ENCODE measurements at regions not wholly inside any gene's neighbourhood (a gene's known extent, or its start where the extent isn't known, plus 50 kb on each side); places are given as distances from the start of the nearest gene placed in this dataset.

DNA sequence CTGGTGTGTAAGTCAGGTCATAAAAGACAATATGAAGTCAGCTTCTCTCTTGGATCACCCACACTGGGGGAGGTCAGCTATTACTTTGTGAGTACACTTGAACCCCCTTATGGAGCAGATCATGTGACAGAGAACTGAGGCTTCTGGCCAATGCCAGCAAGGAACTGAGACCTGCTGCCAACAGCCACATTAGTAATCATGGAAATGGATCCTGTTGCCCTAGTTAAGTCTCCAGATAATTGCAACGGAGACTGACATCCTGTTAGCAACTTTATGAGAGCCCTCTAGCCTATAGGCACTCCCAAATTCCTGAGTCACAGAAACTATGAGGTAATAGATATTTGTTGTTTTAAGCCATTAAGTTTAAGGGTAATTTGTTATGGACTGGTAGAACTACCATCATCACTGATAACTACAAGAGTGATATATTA, 110.4 kb upstream of the GMNC start:
- Histone ChIP-seq H2AK5ac (ENCODE audit: low read length, severe bottlenecking) (no peak overlapping the region), H3K79me1 (replicated peaks; ENCODE audit: low read length, poor library complexity, severe bottlenecking) (no peaks in the 10 kb centered on the region), H3K14ac (ENCODE audit: low read length in 2 of 2) (peak overlapping the region in 1 of 2 experiments; percentile 60), H3K4me2 (ENCODE audit: low read length, poor library complexity, severe bottlenecking) (no peak overlapping the region), H3K4me3 (ENCODE audit: insufficient read depth in 1 of 2, low read depth in 1 of 2, low read length in 2 of 2) (no peak overlapping the region), H2BK5ac (ENCODE audit: low read depth, low read length, poor library complexity, severe bottlenecking) (no peak overlapping the region), H3K4me1 (ENCODE audit: control insufficient read depth, insufficient read depth, low read depth, low read length) (no peaks in the 10 kb centered on the region), H3K4ac (ENCODE audit: low read depth in 1 of 2, low read length in 2 of 2) (no peak overlapping the region), H2BK12ac (ENCODE audit: low read length in 2 of 2) (no peak overlapping the region), H3K18ac (ENCODE audit: low read depth in 1 of 2, low read length in 2 of 2) (no peak overlapping the region), H3K9ac (ENCODE audit: low read length) (no peak overlapping the region), H2BK120ac (ENCODE audit: low read depth, low read length) (no peak overlapping the region), H4K8ac (ENCODE audit: low read length) (no peak overlapping the region), H3K23ac (ENCODE audit: low read length in 2 of 2) (no peak overlapping the region), H3K27ac (ENCODE audit: low read length, poor library complexity, severe bottlenecking) (no peak overlapping the region), H3K36me3 (ENCODE audit: control insufficient read depth in 1 of 2, insufficient read depth in 2 of 2, low read depth in 1 of 2, low read length in 2 of 2) (no peaks in the 10 kb centered on the region), H2AFZ (ENCODE audit: low read depth, low read length) (no peak overlapping the region), H3K9me3 (ENCODE audit: control insufficient read depth, low read length) (no peaks in the 10 kb centered on the region), H4K91ac (ENCODE audit: low read length) (no peak overlapping the region), H3K27me3 (ENCODE audit: control insufficient read depth in 1 of 2, insufficient read depth in 1 of 2, low read length in 2 of 2) (no peaks in the 10 kb centered on the region), H2BK15ac (ENCODE audit: low read depth, poor library complexity, severe bottlenecking) (no peak overlapping the region)
- peak; percentile 4 for DNase-seq
- no CpG with 5 or more reads among the region's 1 CpG for WGBS

- Histone ChIP-seq H3K4me3 (ENCODE audit: insufficient read depth in 1 of 2, low read depth in 1 of 2, low read length in 2 of 2) (no peak overlapping the region), H3K18ac (ENCODE audit: low read depth in 1 of 2, low read length in 2 of 2) (no peak overlapping the region), H2AFZ (ENCODE audit: low read depth, low read length) (no peak overlapping the region), H3K79me1 (replicated peaks; ENCODE audit: low read length, poor library complexity, severe bottlenecking) (no peaks in the 10 kb centered on the region), H2BK15ac (ENCODE audit: low read depth, poor library complexity, severe bottlenecking) (no peak overlapping the region), H3K4me1 (ENCODE audit: control insufficient read depth, insufficient read depth, low read depth, low read length) (no peaks in the 10 kb centered on the region), H2BK120ac (ENCODE audit: low read depth, low read length) (no peak overlapping the region), H3K4ac (ENCODE audit: low read depth in 1 of 2, low read length in 2 of 2) (no peak overlapping the region), H3K4me2 (ENCODE audit: low read length, poor library complexity, severe bottlenecking) (no peak overlapping the region), H4K91ac (ENCODE audit: low read length) (no peak overlapping the region), H4K8ac (ENCODE audit: low read length) (no peak overlapping the region), H3K36me3 (ENCODE audit: control insufficient read depth in 1 of 2, insufficient read depth in 2 of 2, low read depth in 1 of 2, low read length in 2 of 2) (no peaks in the 10 kb centered on the region), H3K23ac (ENCODE audit: low read length in 2 of 2) (no peak overlapping the region), H3K9ac (ENCODE audit: low read length) (no peak overlapping the region), H3K14ac (ENCODE audit: low read length in 2 of 2) (no peak overlapping the region), H2BK5ac (ENCODE audit: low read depth, low read length, poor library complexity, severe bottlenecking) (no peak overlapping the region), H3K27ac (ENCODE audit: low read length, poor library complexity, severe bottlenecking) (no peak overlapping the region), H3K9me3 (ENCODE audit: control insufficient read depth, low read length) (no peaks in the 10 kb centered on the region), H2BK12ac (ENCODE audit: low read length in 2 of 2) (no peak overlapping the region), H2AK5ac (ENCODE audit: low read length, severe bottlenecking) (no peak overlapping the region), H3K27me3 (ENCODE audit: control insufficient read depth in 1 of 2, insufficient read depth in 1 of 2, low read length in 2 of 2) (no peaks in the 10 kb centered on the region)
- no peak for DNase-seq
- WGBS: 88% methylated on average over 4 of the region's 5 CpGs
These were observed 109.7 kb upstream of the GMNC start for GRCh38 chr3:190972196-190972595.

DNA sequence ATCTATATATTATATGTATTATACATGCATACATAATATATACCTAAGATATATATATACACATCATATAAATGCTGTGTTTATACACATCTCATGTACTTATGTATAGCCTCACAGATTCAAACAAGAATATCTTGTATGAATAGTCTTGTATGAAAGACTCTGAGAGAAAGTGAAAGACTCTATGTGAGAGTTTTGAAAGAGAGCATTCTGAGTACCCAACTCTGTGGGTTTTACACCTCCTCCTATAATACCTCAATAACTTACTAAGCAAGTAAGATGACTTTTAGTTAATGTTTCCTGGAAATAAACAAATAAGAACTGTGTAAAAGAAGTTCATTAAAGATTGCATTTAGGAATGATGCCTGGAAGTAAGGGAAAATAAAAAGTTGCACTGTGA, 108.1 kb upstream of the GMNC start:
- H2AFZ ChIP-seq (ENCODE audit: low read depth, low read length): no peak overlapping the region
- H3K4me3 ChIP-seq (ENCODE audit: insufficient read depth in 1 of 2, low read depth in 1 of 2, low read length in 2 of 2): no peak overlapping the region
- H3K4me1 ChIP-seq (ENCODE audit: control insufficient read depth, insufficient read depth, low read depth, low read length): no peaks in the 10 kb centered on the region
- H2BK120ac ChIP-seq (ENCODE audit: low read depth, low read length): no peak overlapping the region
- H4K91ac ChIP-seq (ENCODE audit: low read length): no peak overlapping the region
- no peak for DNase-seq
- no peak overlapping the region for H2BK12ac ChIP-seq (ENCODE audit: low read length in 2 of 2)
- H2BK15ac ChIP-seq (ENCODE audit: low read depth, poor library complexity, severe bottlenecking): no peak overlapping the region
- no peak overlapping the region for H3K14ac ChIP-seq (ENCODE audit: low read length in 2 of 2)
- H2BK5ac ChIP-seq (ENCODE audit: low read depth, low read length, poor library complexity, severe bottlenecking): no peak overlapping the region
- H3K27ac ChIP-seq (ENCODE audit: low read length, poor library complexity, severe bottlenecking): no peak overlapping the region
- no peaks in the 10 kb centered on the region for H3K79me1 ChIP-seq (replicated peaks; ENCODE audit: low read length, poor library complexity, severe bottlenecking)
- H3K4ac ChIP-seq (ENCODE audit: low read depth in 1 of 2, low read length in 2 of 2): no peak overlapping the region
- no peak overlapping the region for H4K8ac ChIP-seq (ENCODE audit: low read length)
- H3K27me3 ChIP-seq (ENCODE audit: control insufficient read depth in 1 of 2, insufficient read depth in 1 of 2, low read length in 2 of 2): no peaks in the 10 kb centered on the region
- H3K9me3 ChIP-seq (ENCODE audit: control insufficient read depth, low read length): no peaks in the 10 kb centered on the region
- H3K23ac ChIP-seq (ENCODE audit: low read length in 2 of 2): no peak overlapping the region
- H3K4me2 ChIP-seq (ENCODE audit: low read length, poor library complexity, severe bottlenecking): no peak overlapping the region
- no peak overlapping the region for H3K9ac ChIP-seq (ENCODE audit: low read length)
- H2AK5ac ChIP-seq (ENCODE audit: low read length, severe bottlenecking): no peak overlapping the region
- no peak overlapping the region for H3K18ac ChIP-seq (ENCODE audit: low read depth in 1 of 2, low read length in 2 of 2)
- no peaks in the 10 kb centered on the region for H3K36me3 ChIP-seq (ENCODE audit: control insufficient read depth in 1 of 2, insufficient read depth in 2 of 2, low read depth in 1 of 2, low read length in 2 of 2)

- H3K27ac ChIP-seq (ENCODE audit: low read length, poor library complexity, severe bottlenecking): no peak overlapping the region
- 54% methylated on average over 2 of the region's 2 CpGs for WGBS
- H2BK15ac ChIP-seq (ENCODE audit: low read depth, poor library complexity, severe bottlenecking): no peak overlapping the region
- H3K4me3 ChIP-seq (ENCODE audit: insufficient read depth in 1 of 2, low read depth in 1 of 2, low read length in 2 of 2): no peak overlapping the region
- no peak overlapping the region for H3K4ac ChIP-seq (ENCODE audit: low read depth in 1 of 2, low read length in 2 of 2)
- no peak overlapping the region for H4K8ac ChIP-seq (ENCODE audit: low read length)
- no peak overlapping the region for H2BK120ac ChIP-seq (ENCODE audit: low read depth, low read length)
- no peak overlapping the region for H3K23ac ChIP-seq (ENCODE audit: low read length in 2 of 2)
- no peaks in the 10 kb centered on the region for H3K9me3 ChIP-seq (ENCODE audit: control insufficient read depth, low read length)
- H3K79me1 ChIP-seq (replicated peaks; ENCODE audit: low read length, poor library complexity, severe bottlenecking): no peaks in the 10 kb centered on the region
- H2AK5ac ChIP-seq (ENCODE audit: low read length, severe bottlenecking): no peak overlapping the region
- H2BK12ac ChIP-seq (ENCODE audit: low read length in 2 of 2): no peak overlapping the region
- no peak overlapping the region for H2BK5ac ChIP-seq (ENCODE audit: low read depth, low read length, poor library complexity, severe bottlenecking)
- H4K91ac ChIP-seq (ENCODE audit: low read length): no peak overlapping the region
- H3K18ac ChIP-seq (ENCODE audit: low read depth in 1 of 2, low read length in 2 of 2): no peak overlapping the region
- no peaks in the 10 kb centered on the region for H3K4me1 ChIP-seq (ENCODE audit: control insufficient read depth, insufficient read depth, low read depth, low read length)
- no peak for DNase-seq
- H3K4me2 ChIP-seq (ENCODE audit: low read length, poor library complexity, severe bottlenecking): no peak overlapping the region
- no peak overlapping the region for H3K9ac ChIP-seq (ENCODE audit: low read length)
- H3K27me3 ChIP-seq (ENCODE audit: control insufficient read depth in 1 of 2, insufficient read depth in 1 of 2, low read length in 2 of 2): no peaks in the 10 kb centered on the region
- no peak overlapping the region for H2AFZ ChIP-seq (ENCODE audit: low read depth, low read length)
- H3K14ac ChIP-seq (ENCODE audit: low read length in 2 of 2): no peak overlapping the region
- H3K36me3 ChIP-seq (ENCODE audit: control insufficient read depth in 1 of 2, insufficient read depth in 2 of 2, low read depth in 1 of 2, low read length in 2 of 2): no peaks in the 10 kb centered on the region
These were observed 106.1 kb upstream of the GMNC start for GRCh38 chr3:190968616-190969015.
